Common myeloid progenitor, CD34-positive (primary cell): ENCODE measurements at regions not wholly inside any gene's neighbourhood (a gene's known extent, or its start where the extent isn't known, plus 50 kb on each side); places are given as distances from the start of the nearest gene placed in this dataset.

ENCODE experiments used
- CTCF ChIA-PET: fragments of 350-600 bp; sonication (Branson Sonifier 250); formaldehyde crosslinking; loops from one replicate; lab custom pipeline; 2021; ENCODE audit warnings: antibody characterized with exemption; lab: Charles Lee
- POLR2A ChIA-PET: fragments of 350-600 bp; sonication (Branson Sonifier 250); formaldehyde crosslinking; loops from one replicate; lab custom pipeline; 2021; ENCODE audit warnings: antibody characterized with exemption; lab: Charles Lee
- DNase-seq, 3 donors: peaks; one replicate each; pipeline versions ENCODE4 v3.0.0 to v3.0.0-alpha.2; 2013
- H3K27ac ChIP-seq, 2 experiments: 1 replicate in 1 of 2; 2 replicates in 1 of 2; pipeline ENCODE4 v1.7.0; 2013; ENCODE audit warnings: inconsistent platforms in 2 of 2, low read length in 2 of 2, mild to moderate bottlenecking in 2 of 2, low read depth in 1 of 2, moderate library complexity in 1 of 2; ENCODE audit not compliant: severe bottlenecking in 2 of 2, insufficient read depth in 1 of 2, poor library complexity in 1 of 2
- H3K27me3 ChIP-seq, 5 experiments: replicated peaks in 2 of 5; 1 replicate in 3 of 5; 2 replicates in 2 of 5; pipeline versions ENCODE4 v1.6.1 to v1.7.0; 2013; ENCODE audit warnings: low read length in 4 of 5, mild to moderate bottlenecking in 2 of 5, moderate library complexity in 2 of 5, inconsistent platforms in 1 of 5; ENCODE audit not compliant: insufficient read depth in 5 of 5, control insufficient read depth in 4 of 5
- H3K36me3 ChIP-seq, 4 experiments: 1 replicate in 2 of 4; 2 replicates in 2 of 4; pipeline versions ENCODE4 v1.6.1 to v1.7.0; 2013; ENCODE audit warnings: low read length in 3 of 4, control low read depth in 1 of 4, mild to moderate bottlenecking in 1 of 4; ENCODE audit not compliant: control insufficient read depth in 4 of 4, insufficient read depth in 4 of 4
- H3K4me1 ChIP-seq, 4 experiments: 1 replicate in 3 of 4; 2 replicates in 1 of 4; pipeline versions ENCODE4 v1.6.1 to v1.7.1; 2013; ENCODE audit warnings: low read length in 3 of 4, mild to moderate bottlenecking in 3 of 4, control low read depth in 1 of 4, inconsistent platforms in 1 of 4, moderate library complexity in 1 of 4; ENCODE audit not compliant: control insufficient read depth in 4 of 4, insufficient read depth in 4 of 4; ENCODE audit errors: control extremely low read depth in 1 of 4
- H3K4me3 ChIP-seq, 7 experiments: 1 replicate in 4 of 7; 2 replicates in 3 of 7; pipeline versions ENCODE4 v1.5.1 to v1.7.0; 2013; ENCODE audit warnings: mild to moderate bottlenecking in 7 of 7, low read length in 6 of 7, moderate library complexity in 6 of 7, inconsistent platforms in 2 of 7, low read depth in 2 of 7, control low read depth in 1 of 7; ENCODE audit not compliant: insufficient read depth in 4 of 7, control insufficient read depth in 1 of 7; ENCODE audit errors: extremely low read depth in 1 of 7
- H3K9me3 ChIP-seq, 5 experiments: 1 replicate in 4 of 5; 2 replicates in 1 of 5; pipeline versions ENCODE4 v1.6.1 to v1.7.1; 2013; ENCODE audit warnings: low read length in 4 of 5, mild to moderate bottlenecking in 2 of 5, inconsistent platforms in 1 of 5, low read depth in 1 of 5, moderate library complexity in 1 of 5; ENCODE audit not compliant: control insufficient read depth in 4 of 5, insufficient read depth in 2 of 5; ENCODE audit errors: control extremely low read depth in 1 of 5
- WGBS: methylation state at CpG from one replicate; pipeline ENCODE4 v1.1.5; 2013; ENCODE audit not compliant: insufficient coverage; 5-methylcytosine and 5-hydroxymethylcytosine counted together

DNA sequence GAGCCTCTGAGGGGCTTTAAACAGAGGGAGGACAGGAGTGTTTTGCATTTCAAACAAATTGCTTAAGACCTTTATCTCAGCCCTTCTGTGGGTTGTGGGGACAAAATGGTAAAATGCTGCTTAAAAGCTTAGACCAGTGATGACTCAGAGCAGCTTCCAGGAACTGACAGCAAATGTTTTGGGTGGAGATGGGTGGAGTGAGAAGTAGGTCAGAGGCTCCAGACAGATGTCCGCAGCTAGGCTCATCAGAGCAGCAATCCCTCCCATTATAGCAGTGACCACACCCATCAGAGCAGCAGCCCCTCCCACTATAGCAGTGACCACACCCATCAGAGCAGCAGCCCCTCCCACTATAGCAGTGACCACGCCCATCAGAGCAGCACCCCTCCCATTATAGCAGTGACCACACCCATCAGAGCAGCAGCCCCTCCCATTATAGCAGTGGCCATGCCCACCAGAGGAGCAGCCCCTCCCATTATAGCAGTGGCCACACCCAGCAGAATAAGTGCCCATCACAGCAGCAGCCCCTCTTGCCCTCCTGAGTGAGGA is 532.2 kb downstream of the MATN1 start:
- Histone ChIP-seq H3K27me3 (peaks cover 0 to 10% (median 3%) of the 10 kb centered on the region in 5 experiments), H3K4me1 (peaks cover 0 to 3% (median 0%) of the 10 kb centered on the region in 4 experiments), H3K27ac (no peak overlapping the region), H3K36me3 (no peaks in the 10 kb centered on the region), H3K9me3 (no peaks in the 10 kb centered on the region), H3K4me3 (no peak overlapping the region)
- ChIA-PET CTCF (no interaction called here), POLR2A (no interaction called here)
- WGBS = no CpG with 5 or more reads among the region's 2 CpGs
- peak; percentile 50 to 77 (median 73) for DNase-seq

DNA sequence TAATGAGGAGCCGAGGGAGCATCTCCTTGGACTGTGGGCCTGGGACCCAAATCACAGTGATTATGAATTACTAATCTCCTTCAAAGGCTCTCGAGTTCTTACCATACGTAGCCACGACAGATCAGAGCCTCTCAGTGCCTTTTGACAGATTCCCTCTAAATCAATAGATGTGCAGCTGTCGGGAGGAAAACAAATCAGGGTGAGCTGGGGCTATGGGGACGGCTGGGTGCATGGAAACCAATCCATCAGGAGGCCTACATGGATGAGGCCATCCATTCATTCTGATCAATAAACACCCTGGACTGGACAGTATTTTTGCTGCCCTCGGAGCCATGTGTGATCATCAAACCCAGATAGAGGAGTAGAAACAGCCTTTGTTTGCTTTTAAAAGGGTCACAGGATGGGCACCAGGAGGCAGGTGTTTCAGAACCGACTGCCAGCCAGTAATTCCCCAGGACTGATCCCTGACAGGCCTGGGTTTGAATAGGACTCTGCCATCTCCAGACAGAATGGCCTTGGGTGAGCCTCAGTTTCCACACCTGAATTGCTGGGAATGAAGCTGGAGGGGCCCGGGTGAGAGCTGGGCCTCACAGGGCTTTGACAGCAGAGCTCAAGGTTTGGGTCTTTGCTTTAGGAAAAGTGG is 532.8 kb downstream of the MATN1 start:
- Histone ChIP-seq H3K4me1 (peaks cover 0 to 3% (median 0%) of the 10 kb centered on the region in 4 experiments), H3K27me3 (peaks cover 0 to 10% (median 3%) of the 10 kb centered on the region in 5 experiments), H3K4me3 (no peak overlapping the region), H3K27ac (no peak overlapping the region), H3K9me3 (no peaks in the 10 kb centered on the region), H3K36me3 (no peaks in the 10 kb centered on the region)
- WGBS = 96% methylated on average over 9 of the region's 9 CpGs
- POLR2A ChIA-PET = no interaction called here
- CTCF ChIA-PET = no interaction called here
- DNase-seq = no peak

DNA sequence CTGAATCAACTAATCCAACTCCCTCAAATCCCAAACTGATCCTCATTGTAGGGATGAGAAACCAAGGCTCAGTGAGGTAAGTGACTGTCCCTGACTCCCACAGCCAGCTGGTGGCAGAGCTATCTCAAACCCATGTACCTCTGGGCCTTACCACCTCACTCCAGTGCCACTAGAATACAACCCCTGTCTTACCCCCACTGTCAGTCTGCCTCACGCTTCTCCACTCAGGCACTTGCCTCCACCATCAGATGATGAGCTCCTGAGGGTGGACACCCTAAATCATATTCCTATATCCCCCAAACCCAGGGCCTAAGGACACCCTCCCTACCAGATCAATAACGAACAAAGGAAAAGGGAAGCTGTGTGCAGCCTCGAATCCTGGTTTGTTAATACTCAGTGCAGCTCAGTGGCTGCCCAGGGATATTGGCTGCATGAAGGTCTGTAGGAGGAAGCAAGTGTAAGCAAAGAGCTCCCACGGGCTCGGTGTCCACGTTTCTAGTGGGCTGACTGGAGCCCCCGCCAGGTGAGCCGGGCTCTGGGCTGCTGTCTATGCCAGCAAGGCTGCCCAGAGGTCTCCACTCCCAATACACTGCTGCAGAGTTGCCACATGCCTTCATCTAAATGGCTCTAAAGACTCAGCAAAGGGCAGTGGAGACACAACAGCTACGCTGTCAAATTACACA is 533.4 kb downstream of the MATN1 start:
- Histone ChIP-seq H3K9me3 (no peaks in the 10 kb centered on the region), H3K27ac (no peak overlapping the region), H3K4me3 (no peak overlapping the region), H3K27me3 (peaks cover 0 to 16% (median 2%) of the 10 kb centered on the region in 5 experiments), H3K36me3 (no peaks in the 10 kb centered on the region), H3K4me1 (peaks cover 0 to 3% (median 0%) of the 10 kb centered on the region in 4 experiments)
- ChIA-PET CTCF (no interaction called here), POLR2A (no interaction called here)
- 83% methylated on average over 8 of the region's 9 CpGs for WGBS
- DNase-seq = no peak

DNA sequence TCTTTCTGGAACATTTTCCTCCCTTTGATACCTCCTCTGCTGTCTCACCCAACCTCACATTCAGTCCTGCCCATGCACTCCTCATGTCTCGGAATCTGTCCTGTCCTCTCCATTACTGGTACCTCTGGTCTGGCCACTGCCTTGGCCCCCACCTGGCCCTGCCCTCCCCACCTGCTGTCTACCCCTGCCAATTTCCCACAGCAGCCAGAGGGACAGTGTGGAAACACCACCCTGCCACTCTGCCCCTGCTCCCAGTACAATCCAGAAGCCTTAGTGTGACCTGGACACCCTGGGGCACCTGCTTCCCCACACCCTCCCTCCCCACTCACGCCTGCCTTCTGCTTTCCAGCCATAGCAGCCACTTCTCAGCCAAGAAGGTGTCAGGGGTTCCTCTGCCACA is 534.4 kb downstream of the MATN1 start:
- Histone ChIP-seq H3K27me3 (peaks cover 0 to 16% (median 0%) of the 10 kb centered on the region in 5 experiments), H3K9me3 (no peaks in the 10 kb centered on the region), H3K36me3 (no peaks in the 10 kb centered on the region), H3K4me1 (peaks cover 0 to 3% (median 0%) of the 10 kb centered on the region in 4 experiments), H3K27ac (no peak overlapping the region), H3K4me3 (no peak overlapping the region)
- WGBS = 86% methylated on average over 2 of the region's 2 CpGs
- POLR2A ChIA-PET = no interaction called here
- CTCF ChIA-PET = no interaction called here
- no peak for DNase-seq

DNA sequence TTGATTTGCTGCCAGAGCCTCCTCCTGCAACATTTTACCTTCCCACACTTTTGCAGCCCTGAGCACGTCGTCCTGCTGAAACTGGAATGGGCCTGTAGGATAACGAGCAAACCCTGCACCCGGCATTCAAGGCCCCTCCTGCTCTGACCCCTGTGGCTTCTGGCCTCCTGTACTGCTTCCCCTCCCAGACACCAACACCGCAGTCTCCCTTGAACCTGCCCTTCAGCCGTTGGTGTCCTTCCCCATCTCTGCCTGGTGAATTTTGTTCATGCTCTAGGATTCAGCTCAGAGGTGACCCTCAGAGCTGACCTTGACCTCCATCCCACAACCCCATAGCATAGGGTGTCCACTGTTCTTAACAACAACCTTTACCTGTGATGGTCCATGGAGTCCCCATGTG is 535.1 kb downstream of the MATN1 start:
- DNase-seq = no peak
- CTCF ChIA-PET = no interaction called here
- POLR2A ChIA-PET = no interaction called here
- Histone ChIP-seq H3K27me3 (peaks cover 0 to 19% (median 0%) of the 10 kb centered on the region in 5 experiments), H3K4me3 (no peak overlapping the region), H3K4me1 (peaks cover 0 to 3% (median 0%) of the 10 kb centered on the region in 4 experiments), H3K27ac (no peak overlapping the region), H3K9me3 (no peaks in the 10 kb centered on the region), H3K36me3 (no peaks in the 10 kb centered on the region)
- 68% methylated on average over 5 of the region's 6 CpGs for WGBS

DNA sequence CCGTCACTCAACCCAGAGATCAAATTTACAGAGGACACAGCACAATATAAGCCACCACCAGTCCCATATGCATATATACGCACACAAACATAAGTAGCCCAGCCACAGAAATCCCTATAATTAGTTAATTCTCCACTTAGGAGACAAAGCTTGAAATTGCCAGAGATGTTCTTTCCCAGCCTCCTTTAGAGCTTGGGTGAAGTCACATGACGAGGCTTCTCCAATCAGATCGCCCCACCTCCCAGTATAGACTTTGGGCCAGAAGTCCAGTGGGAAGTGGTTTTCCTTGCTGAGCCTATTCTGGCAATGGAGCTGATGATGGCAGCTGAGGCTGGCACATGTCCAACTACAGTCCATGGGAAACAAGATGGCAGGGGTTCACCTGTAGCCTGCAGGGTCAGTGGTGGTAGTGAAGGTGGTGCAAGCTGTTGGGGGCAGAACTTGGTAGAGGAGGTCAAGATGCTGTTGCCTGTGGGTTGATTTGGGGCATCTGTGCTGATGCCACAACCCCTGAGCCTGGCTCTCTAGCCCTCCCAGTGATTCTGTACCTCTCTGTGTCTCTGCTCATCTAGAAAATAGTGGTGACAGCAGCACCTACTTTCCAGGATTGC is 535.9 kb downstream of the MATN1 start:
- Histone ChIP-seq H3K4me3 (no peak overlapping the region), H3K27me3 (peaks cover 0 to 19% (median 3%) of the 10 kb centered on the region in 5 experiments), H3K36me3 (no peaks in the 10 kb centered on the region), H3K9me3 (no peaks in the 10 kb centered on the region), H3K4me1 (peaks cover 0 to 3% (median 0%) of the 10 kb centered on the region in 4 experiments), H3K27ac (no peak overlapping the region)
- no peak for DNase-seq
- POLR2A ChIA-PET = no interaction called here
- CTCF ChIA-PET = no interaction called here
- WGBS = 100% methylated on average over 4 of the region's 4 CpGs

DNA sequence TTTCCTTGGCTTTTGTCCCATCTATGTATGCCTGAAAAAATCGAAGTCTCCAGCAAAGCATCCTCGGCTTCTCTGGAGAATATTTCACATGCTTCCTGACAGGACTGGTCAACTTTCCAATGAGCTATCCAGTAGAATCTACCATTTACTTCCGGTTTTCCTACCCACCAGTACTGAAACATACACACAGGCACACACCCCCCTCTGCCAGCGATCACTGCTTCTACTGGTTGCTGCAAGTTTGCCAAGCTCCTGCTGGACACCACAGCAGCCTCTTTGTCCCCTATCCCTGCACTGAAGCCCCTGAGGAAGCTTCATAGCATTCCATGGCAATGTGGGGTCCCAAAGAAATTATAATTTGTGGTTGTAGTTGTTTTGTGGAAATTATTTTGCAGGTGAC is 536.8 kb downstream of the MATN1 start:
- no peak overlapping the region for H3K27ac ChIP-seq
- DNase-seq = no peak
- 77% methylated on average over 3 of the region's 4 CpGs for WGBS
- CTCF ChIA-PET = no interaction called here
- POLR2A ChIA-PET = no interaction called here
- no peaks in the 10 kb centered on the region for H3K9me3 ChIP-seq
- peaks cover 0 to 19% (median 4%) of the 10 kb centered on the region in 5 experiments for H3K27me3 ChIP-seq
- H3K4me3 ChIP-seq = no peak overlapping the region
- peaks cover 0 to 3% (median 0%) of the 10 kb centered on the region in 4 experiments for H3K4me1 ChIP-seq
- no peaks in the 10 kb centered on the region for H3K36me3 ChIP-seq
